Gastrocnemius medialis (tissue), 4 donors: ENCODE measurements at regions not wholly inside any gene's neighbourhood (a gene's known extent, or its start where the extent isn't known, plus 50 kb on each side); places are given as distances from the start of the nearest gene placed in this dataset.
A peak's percentile ranks its signal among the peaks of the same experiment; 100 is the strongest.

ENCODE experiments used
- ATAC-seq, 2 donors: fragments of 150-250 bp; one replicate each; pipeline ENCODE4 v1.9.1; 2016
- DNase-seq, 2 donors: peaks; one replicate each; pipeline ENCODE4 v3.0.0-alpha.2; 2019
- H3K27ac ChIP-seq, 4 donors: fragments of 200-600 bp; sonication (generic); 1 replicate in 1 of 4; 2 replicates in 3 of 4; pipeline ENCODE4 v1.5.1; 2016 to 2018; ENCODE audit warnings: mild to moderate bottlenecking in 2 of 4, moderate library complexity in 1 of 4
- H3K27me3 ChIP-seq, 3 donors: fragments of 200-600 bp; sonication (generic) in 2 of 3; 1 replicate in 1 of 3; 2 replicates in 2 of 3; pipeline versions ENCODE4 v1.5.1 to v1.6.0; 2016 to 2019; ENCODE audit warnings: mild to moderate bottlenecking in 1 of 3, moderate library complexity in 1 of 3
- H3K36me3 ChIP-seq, 2 donors: fragments of 200-600 bp; sonication (generic) in 1 of 2; one replicate each; pipeline ENCODE4 v1.5.1; 2017 to 2018
- H3K4me1 ChIP-seq, 2 donors: fragments of 200-600 bp; sonication (generic) in 1 of 2; one replicate each; pipeline ENCODE4 v1.5.1; 2016 to 2017; ENCODE audit warnings: mild to moderate bottlenecking in 2 of 2
- H3K4me3 ChIP-seq, 4 donors: fragments of 200-600 bp; sonication (generic) in 3 of 4; 1 replicate in 1 of 4; 2 replicates in 3 of 4; pipeline ENCODE4 v1.5.1; 2016 to 2019; ENCODE audit warnings: mild to moderate bottlenecking in 2 of 4
- H3K9me3 ChIP-seq, 3 donors: fragments of 200-600 bp; sonication (generic) in 2 of 3; 1 replicate in 1 of 3; 2 replicates in 2 of 3; pipeline ENCODE4 v1.5.1; 2016 to 2019
- POLR2A ChIP-seq, 2 donors: fragments of 450-650 bp; IDR thresholded peaks; one replicate each; pipeline ENCODE4 v1.6.1; 2017; ENCODE audit warnings: antibody characterized with exemption in 2 of 2, mild to moderate bottlenecking in 2 of 2, moderate library complexity in 2 of 2
- in situ Hi-C, 4 donors: fragments of 200-750 bp; cut with MboI; loops; one replicate each; pipeline versions ENCODE4 v1.15.0 to v1.8.0; 2017; ENCODE audit warnings: low sequenced_read_pairs in 4 of 4
- intact Hi-C: fragments of 100-400 bp; cut with DNase I; formaldehyde crosslinking; loops from one replicate; pipeline ENCODE4 v1.15.1; 2023; ENCODE audit warnings: low total_unique reads
- TF ChIP-seq, protein P1 (sequence below), 5 experiments: fragments of 450-650 bp in 3 of 5; fragments of 200-600 bp in 2 of 5; sonication (generic) in 2 of 5; IDR thresholded peaks in 4 of 5; conservative IDR thresholded peaks in 1 of 5; 1 replicate in 4 of 5; 2 replicates in 1 of 5; pipeline ENCODE4 v1.5.1; 2016 to 2019; ENCODE audit warnings: antibody characterized with exemption in 5 of 5, mild to moderate bottlenecking in 3 of 5, moderate library complexity in 3 of 5

DNA sequence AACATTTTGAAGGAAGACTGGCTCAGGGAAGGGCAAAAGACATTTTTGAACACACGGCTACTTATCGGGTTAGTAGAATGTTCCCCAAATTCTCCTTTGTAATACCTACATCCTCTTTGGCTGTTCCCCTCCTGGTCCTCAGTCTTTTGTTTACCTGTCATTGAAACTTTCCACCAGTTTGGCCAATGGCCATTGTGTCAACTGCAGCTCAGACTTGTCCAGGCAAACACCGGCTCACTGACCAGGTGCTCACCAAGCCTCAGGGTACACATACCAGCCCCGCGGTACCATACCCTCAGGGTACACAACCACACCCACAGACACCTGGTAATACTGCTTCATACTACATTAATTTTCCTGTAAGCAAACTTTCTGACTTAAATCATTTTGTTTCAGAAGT, 84.8 kb upstream of the ZNF648 start:
- Histone ChIP-seq H3K4me1 (peaks cover 27 to 28% of the 10 kb centered on the region in 2 donors), H3K27me3 (no peaks in the 10 kb centered on the region), H3K9me3 (no peaks in the 10 kb centered on the region), H3K36me3 (no peaks in the 10 kb centered on the region), H3K4me3 (no peak overlapping the region), H3K27ac (peak overlapping the region; percentile 94 to 98 (median 96))
- in situ Hi-C loops = loop anchor here in 3 of 4 donors (10.0 kb wide), 3 partner anchors 49 to 149 kb away; no protein-coding TSS in a partner anchor
- ATAC-seq = no peak
- no peak for DNase-seq
- intact Hi-C loops = loop anchor here (10.0 kb wide), 1 partner anchor 459 kb away; the partner anchor contains the start of gene RGS16
- TF ChIP-seq, protein P1, sequence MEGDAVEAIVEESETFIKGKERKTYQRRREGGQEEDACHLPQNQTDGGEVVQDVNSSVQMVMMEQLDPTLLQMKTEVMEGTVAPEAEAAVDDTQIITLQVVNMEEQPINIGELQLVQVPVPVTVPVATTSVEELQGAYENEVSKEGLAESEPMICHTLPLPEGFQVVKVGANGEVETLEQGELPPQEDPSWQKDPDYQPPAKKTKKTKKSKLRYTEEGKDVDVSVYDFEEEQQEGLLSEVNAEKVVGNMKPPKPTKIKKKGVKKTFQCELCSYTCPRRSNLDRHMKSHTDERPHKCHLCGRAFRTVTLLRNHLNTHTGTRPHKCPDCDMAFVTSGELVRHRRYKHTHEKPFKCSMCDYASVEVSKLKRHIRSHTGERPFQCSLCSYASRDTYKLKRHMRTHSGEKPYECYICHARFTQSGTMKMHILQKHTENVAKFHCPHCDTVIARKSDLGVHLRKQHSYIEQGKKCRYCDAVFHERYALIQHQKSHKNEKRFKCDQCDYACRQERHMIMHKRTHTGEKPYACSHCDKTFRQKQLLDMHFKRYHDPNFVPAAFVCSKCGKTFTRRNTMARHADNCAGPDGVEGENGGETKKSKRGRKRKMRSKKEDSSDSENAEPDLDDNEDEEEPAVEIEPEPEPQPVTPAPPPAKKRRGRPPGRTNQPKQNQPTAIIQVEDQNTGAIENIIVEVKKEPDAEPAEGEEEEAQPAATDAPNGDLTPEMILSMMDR (IDR thresholded peaks at IDR 0.05 in 4 of 5, conservative IDR thresholded peaks at IDR 0.05 in 1 of 5) = no peak
- TF ChIP-seq POLR2A (IDR thresholded peaks at IDR 0.05) = no peak

DNA sequence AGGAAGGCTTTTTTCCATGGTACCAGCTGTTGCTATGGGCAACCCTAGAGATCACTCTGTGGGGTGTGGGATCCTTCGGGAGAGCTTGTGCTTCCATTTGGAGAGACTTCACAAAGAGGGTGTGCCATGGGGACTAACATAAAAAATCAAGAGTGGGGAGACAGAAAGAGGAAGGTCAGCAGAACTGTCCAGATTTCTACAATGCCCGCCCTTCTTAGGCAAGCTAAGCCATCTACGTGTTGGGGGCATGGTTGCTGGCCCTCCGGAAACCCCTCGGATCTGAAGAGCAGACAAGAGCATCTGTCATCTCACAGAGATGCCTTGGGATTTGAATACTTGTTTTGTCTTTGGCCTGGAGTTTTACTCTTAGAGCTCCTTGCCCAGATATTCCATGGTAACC, 83.9 kb upstream of the ZNF648 start:
- TF ChIP-seq, protein P1 (IDR thresholded peaks at IDR 0.05 in 4 of 5, conservative IDR thresholded peaks at IDR 0.05 in 1 of 5) = no peak
- TF ChIP-seq POLR2A (IDR thresholded peaks at IDR 0.05) = no peak
- peaks cover 27 to 28% of the 10 kb centered on the region in 2 donors for H3K4me1 ChIP-seq
- in situ Hi-C loops = loop anchor here in 3 of 4 donors (10.0 kb wide), 3 partner anchors 49 to 149 kb away; no protein-coding TSS in a partner anchor

DNA sequence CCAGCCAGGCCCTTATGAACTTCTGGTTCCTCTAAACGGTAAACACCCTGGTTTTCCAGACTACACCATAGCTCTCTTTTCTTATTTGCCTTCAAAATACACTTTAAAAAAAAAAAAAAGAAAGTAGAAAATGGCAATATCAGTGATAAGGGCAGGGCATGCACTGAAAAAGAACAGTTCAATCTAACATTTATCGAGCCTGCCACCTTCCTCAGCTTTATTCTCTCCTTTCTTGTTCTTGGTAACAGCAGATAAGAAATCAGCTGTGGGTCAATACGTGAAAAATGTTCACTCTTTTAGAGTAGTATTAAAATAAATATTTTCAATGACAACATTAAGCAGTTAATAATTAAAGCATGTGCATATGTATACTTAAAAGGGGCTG, 83.1 kb upstream of the ZNF648 start:
- in situ Hi-C loops (loop anchor here (5.0 to 10.0 kb wide), 5 partner anchors 50 to 253 kb away; no protein-coding TSS in a partner anchor), intact Hi-C loops (loop anchor here (1.0 to 10.0 kb wide), 4 partner anchors 53 to 460 kb away; partner anchors contain the start of gene RGS16)
- TF ChIP-seq POLR2A (IDR thresholded peaks at IDR 0.05) = no peak
- TF ChIP-seq, protein P1 (IDR thresholded peaks at IDR 0.05 in 4 of 5, conservative IDR thresholded peaks at IDR 0.05 in 1 of 5) = no peak
- Histone ChIP-seq H3K27me3 (no peaks in the 10 kb centered on the region), H3K4me3 (no peak overlapping the region), H3K36me3 (no peaks in the 10 kb centered on the region), H3K4me1 (peaks cover 27 to 28% of the 10 kb centered on the region in 2 donors), H3K9me3 (no peaks in the 10 kb centered on the region), H3K27ac (peak overlapping the region; percentile 94 to 98 (median 96))
- ATAC-seq (no peak), DNase-seq (no peak)

More for the DNA sequence above, 83.9 kb upstream of the ZNF648 start:
- no peak overlapping the region for H3K4me3 ChIP-seq
- intact Hi-C loops = loop anchor here (10.0 kb wide), 1 partner anchor 459 kb away; the partner anchor contains the start of gene RGS16
- DNase-seq (no peak), ATAC-seq (no peak)
- no peaks in the 10 kb centered on the region for H3K27me3 ChIP-seq
- peak overlapping the region; percentile 94 to 98 (median 96) for H3K27ac ChIP-seq
- H3K9me3 ChIP-seq = no peaks in the 10 kb centered on the region
- no peaks in the 10 kb centered on the region for H3K36me3 ChIP-seq

DNA sequence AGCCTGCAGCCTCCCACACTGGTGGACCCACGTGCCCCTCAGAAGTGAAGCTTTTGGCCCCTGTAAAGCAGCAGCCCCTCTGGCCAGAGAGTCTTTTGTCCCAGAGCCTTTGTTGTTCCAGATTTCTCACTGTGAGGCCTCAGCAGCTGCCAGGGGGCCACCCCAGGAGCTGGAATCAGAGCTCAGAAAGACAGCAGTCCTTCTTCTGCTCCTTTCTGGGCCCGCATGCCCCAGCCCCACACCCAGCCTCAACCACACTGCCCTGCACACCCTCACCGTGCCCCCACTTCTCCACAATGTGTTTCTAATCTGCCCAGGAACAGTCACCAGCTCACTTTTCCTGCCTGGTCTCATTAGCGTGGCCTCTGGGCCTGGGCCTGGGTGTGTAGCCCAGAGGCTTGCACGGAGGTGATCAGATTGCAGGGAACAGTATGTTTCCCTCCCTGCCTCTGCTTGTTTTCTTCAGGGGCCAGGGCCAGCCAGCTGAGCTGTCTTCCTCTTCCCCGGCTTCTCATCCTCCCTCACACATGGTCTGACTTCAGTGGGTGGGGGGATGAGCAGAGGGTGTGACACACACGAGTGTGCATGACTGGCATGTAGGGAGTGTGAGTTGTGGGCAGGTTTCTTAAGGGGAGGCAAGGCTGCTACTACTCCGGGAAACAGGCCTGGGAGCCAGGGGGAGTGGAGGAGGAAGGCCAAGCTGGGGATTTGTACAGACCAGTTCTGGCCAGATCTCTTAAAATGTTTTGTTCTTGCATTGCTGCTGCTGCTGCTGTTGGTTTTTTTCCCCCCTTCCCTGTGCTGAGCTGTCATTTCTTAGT, 82.5 kb upstream of the ZNF648 start:
- no peaks in the 10 kb centered on the region for H3K27me3 ChIP-seq
- peaks cover 27 to 28% of the 10 kb centered on the region in 2 donors for H3K4me1 ChIP-seq
- H3K9me3 ChIP-seq = no peaks in the 10 kb centered on the region
- H3K36me3 ChIP-seq = no peaks in the 10 kb centered on the region
- no peak overlapping the region for H3K4me3 ChIP-seq
- ATAC-seq (peak; percentile 85 to 91), DNase-seq (peak; percentile 95 to 96)
- peak; percentile 47 to 75 for TF ChIP-seq POLR2A (IDR thresholded peaks at IDR 0.05)
- TF ChIP-seq, protein P1 (IDR thresholded peaks at IDR 0.05 in 4 of 5, conservative IDR thresholded peaks at IDR 0.05 in 1 of 5) = no peak
- H3K27ac ChIP-seq = peak overlapping the region; percentile 94 to 98 (median 96)
- intact Hi-C loops (loop anchor here (1.0 to 10.0 kb wide), 7 partner anchors 53 to 461 kb away; partner anchors contain the start of gene RGS16), in situ Hi-C loops (loop anchor here (5.0 to 10.0 kb wide), 5 partner anchors 51 to 253 kb away; no protein-coding TSS in a partner anchor)
